ENCODE measurements at regions not wholly inside any gene's neighbourhood (a gene's known extent, or its start where the extent isn't known, plus 50 kb on each side); places are given as distances from the start of the nearest gene placed in this dataset.
"Not testable (repeated sequence)": the region's sequence is repeated elsewhere in the genome, so short reads cannot be mapped to it uniquely, and the experiment has no call there.

DNA sequence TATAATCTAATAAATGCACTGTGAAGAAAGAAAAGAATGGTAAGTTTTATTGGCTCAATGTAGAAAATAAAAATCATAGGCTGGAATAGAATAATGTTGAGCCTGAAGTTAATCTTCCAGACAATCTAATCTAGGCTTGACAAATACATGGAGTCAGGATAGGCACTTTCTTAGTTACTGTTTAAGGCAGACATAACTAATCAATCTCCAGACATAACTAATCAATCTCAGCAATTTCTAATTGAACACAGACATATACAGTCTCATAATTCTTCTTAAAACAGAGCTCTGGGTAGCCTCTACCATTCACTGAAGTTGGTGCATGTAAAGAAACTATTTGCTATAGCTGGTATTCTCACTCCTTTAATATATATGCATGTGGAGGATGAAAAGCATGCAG lies 150.1 kb upstream of the CTAGE1 start:
- Mint-ChIP-seq H3K4me3 (no peak overlapping the region), H3K27ac (no peak overlapping the region), H3K9me3 (no peaks in the 10 kb centered on the region), H3K4me1 (ENCODE audit: low read depth) (no peaks in the 10 kb centered on the region), H3K36me3 (ENCODE audit: low read depth) (no peaks in the 10 kb centered on the region), H3K27me3 (ENCODE audit: insufficient read depth) (peaks cover under 1% of the 10 kb centered on the region)
- intact Hi-C loops (cut with micrococcal nuclease) = loop anchor here (10.0 kb wide), 1 partner anchor 573 kb away; no protein-coding TSS in a partner anchor
- no peak for DNase-seq (ENCODE audit: low spot score)

- H3K4me3 Mint-ChIP-seq = no peak overlapping the region
- DNase-seq (ENCODE audit: low spot score) = no peak
- H3K27ac Mint-ChIP-seq = no peak overlapping the region
- H3K9me3 Mint-ChIP-seq = no peaks in the 10 kb centered on the region
- intact Hi-C loops (cut with micrococcal nuclease) = no loop called here
- no peaks in the 10 kb centered on the region for H3K27me3 Mint-ChIP-seq (ENCODE audit: insufficient read depth)
- no peaks in the 10 kb centered on the region for H3K36me3 Mint-ChIP-seq (ENCODE audit: low read depth)
- no peaks in the 10 kb centered on the region for H3K4me1 Mint-ChIP-seq (ENCODE audit: low read depth)
Measured at GRCh38 chr18:22570492-22570891, 152.8 kb upstream of the CTAGE1 start.

DNA sequence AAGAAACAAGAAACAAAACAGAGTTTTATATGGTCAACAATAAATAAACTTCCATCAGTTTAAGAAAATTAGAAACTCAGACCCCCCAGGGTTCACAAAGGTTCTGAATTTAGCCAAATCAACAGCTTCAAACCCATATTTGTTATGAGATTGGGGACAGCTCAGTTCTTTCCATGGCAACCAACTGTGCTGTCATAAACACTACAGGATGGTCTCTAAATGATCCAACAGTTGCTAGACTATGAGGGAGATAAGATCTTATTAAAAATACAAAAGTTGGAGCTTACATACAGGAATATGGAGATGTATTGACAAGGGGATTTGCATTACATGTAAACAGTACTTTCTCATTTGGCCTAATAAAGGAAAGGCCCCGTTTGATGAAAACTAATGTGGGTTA lies 154.6 kb upstream of the CTAGE1 start:
- no peak for DNase-seq (ENCODE audit: low spot score)
- Mint-ChIP-seq H3K9me3 (no peaks in the 10 kb centered on the region), H3K36me3 (ENCODE audit: low read depth) (no peaks in the 10 kb centered on the region), H3K4me1 (ENCODE audit: low read depth) (no peaks in the 10 kb centered on the region), H3K27ac (no peak overlapping the region), H3K4me3 (no peak overlapping the region), H3K27me3 (ENCODE audit: insufficient read depth) (no peaks in the 10 kb centered on the region)
- intact Hi-C loops (cut with micrococcal nuclease) = no loop called here

DNA sequence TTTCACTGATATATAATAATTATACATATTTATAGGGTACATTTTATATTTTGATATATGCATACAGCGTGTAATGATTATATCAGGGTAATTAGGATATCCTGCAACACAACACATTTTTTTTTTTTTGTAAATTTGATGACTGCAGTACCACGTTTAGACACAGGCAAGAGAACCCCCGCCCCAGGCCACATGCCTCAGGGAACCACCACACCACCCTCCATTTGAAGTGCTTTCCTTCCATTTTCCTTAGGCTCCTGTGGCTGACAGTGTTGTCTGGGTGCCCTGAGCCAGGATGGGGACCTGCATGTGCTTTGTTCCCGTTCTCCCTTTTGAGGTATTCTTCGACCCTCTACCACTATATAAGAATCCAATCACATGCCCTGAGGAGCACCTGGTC lies 161.6 kb upstream of the CTAGE1 start:
- no peak overlapping the region for H3K27ac Mint-ChIP-seq
- H3K4me3 Mint-ChIP-seq = no peak overlapping the region
- no peaks in the 10 kb centered on the region for H3K36me3 Mint-ChIP-seq (ENCODE audit: low read depth)
- no peaks in the 10 kb centered on the region for H3K27me3 Mint-ChIP-seq (ENCODE audit: insufficient read depth)
- intact Hi-C loops (cut with micrococcal nuclease) = no loop called here
- H3K4me1 Mint-ChIP-seq (ENCODE audit: low read depth) = no peaks in the 10 kb centered on the region
- no peak for DNase-seq (ENCODE audit: low spot score)
- no peaks in the 10 kb centered on the region for H3K9me3 Mint-ChIP-seq

DNA sequence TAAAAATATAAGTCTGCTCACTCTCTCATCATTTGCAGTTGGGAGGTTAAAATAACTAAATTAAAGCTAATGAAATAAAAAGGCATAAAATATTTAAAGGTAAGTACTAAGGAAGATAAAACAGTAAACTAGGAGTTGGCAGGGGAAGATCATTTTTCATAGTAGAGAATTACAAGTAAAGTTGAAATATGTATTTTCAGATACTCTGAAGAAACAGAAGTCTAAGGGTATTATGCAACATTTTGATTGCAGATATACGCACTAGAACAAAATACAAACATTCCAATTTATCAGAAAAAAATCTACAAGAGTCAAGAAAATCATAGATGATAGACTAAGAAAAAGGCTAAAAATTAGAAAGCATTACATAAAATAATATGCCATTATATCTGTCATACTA lies 167.6 kb upstream of the CTAGE1 start:
- no peak overlapping the region for H3K27ac Mint-ChIP-seq
- no peaks in the 10 kb centered on the region for H3K36me3 Mint-ChIP-seq (ENCODE audit: low read depth)
- DNase-seq (ENCODE audit: low spot score) = no peak
- no peaks in the 10 kb centered on the region for H3K9me3 Mint-ChIP-seq
- H3K4me1 Mint-ChIP-seq (ENCODE audit: low read depth) = no peaks in the 10 kb centered on the region
- intact Hi-C loops (cut with micrococcal nuclease) = no loop called here
- H3K27me3 Mint-ChIP-seq (ENCODE audit: insufficient read depth) = no peaks in the 10 kb centered on the region
- H3K4me3 Mint-ChIP-seq = no peak overlapping the region

DNA sequence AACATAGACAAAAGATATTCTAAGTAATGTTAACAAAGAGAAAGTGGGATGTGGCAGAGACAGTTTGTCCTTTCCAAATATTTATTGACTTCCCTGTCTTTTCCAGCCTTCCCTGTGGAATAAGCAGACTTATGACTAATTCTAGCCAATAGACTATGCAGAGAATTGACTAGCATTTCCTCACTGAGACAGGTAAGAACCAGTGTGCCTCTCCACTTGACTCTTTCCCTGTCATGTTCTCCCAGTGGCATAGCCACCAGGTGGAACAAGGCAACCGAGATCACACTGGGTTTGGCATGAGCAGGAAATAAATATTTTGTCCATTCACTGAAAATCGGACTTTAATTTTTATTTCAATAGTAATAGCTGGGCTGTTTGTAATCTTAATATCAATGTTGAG lies 168.1 kb upstream of the CTAGE1 start:
- H3K27ac Mint-ChIP-seq = no peak overlapping the region
- H3K27me3 Mint-ChIP-seq (ENCODE audit: insufficient read depth) = no peaks in the 10 kb centered on the region
- intact Hi-C loops (cut with micrococcal nuclease) = no loop called here
- H3K36me3 Mint-ChIP-seq (ENCODE audit: low read depth) = no peaks in the 10 kb centered on the region
- H3K4me3 Mint-ChIP-seq = no peak overlapping the region
- H3K9me3 Mint-ChIP-seq = no peaks in the 10 kb centered on the region
- H3K4me1 Mint-ChIP-seq (ENCODE audit: low read depth) = no peaks in the 10 kb centered on the region
- no peak for DNase-seq (ENCODE audit: low spot score)

DNA sequence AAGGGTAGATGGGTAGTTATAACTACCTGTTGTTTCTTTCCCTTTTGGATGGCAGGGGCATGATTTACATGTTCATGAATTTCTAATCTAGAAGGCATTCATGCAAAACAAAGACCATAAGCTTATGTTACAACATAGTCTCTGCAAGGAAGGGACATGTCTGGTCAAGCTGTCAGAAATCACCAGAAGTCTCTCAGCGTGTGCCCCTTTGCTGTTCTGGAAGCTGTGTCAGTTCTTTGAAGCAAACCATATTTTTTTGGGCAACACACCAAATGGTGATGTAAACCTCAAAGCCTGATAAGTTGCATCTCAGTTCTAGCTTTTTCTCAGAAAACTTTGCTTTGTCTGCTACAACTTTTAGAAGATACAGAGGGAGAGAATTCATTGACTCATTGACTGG lies 173.5 kb upstream of the CTAGE1 start:
- intact Hi-C loops (cut with micrococcal nuclease) = no loop called here
- H3K27ac Mint-ChIP-seq = no peak overlapping the region
- H3K4me3 Mint-ChIP-seq = no peak overlapping the region
- H3K36me3 Mint-ChIP-seq (ENCODE audit: low read depth) = no peaks in the 10 kb centered on the region
- DNase-seq (ENCODE audit: low spot score) = no peak
- no peaks in the 10 kb centered on the region for H3K4me1 Mint-ChIP-seq (ENCODE audit: low read depth)
- H3K27me3 Mint-ChIP-seq (ENCODE audit: insufficient read depth) = no peaks in the 10 kb centered on the region
- no peaks in the 10 kb centered on the region for H3K9me3 Mint-ChIP-seq

DNA sequence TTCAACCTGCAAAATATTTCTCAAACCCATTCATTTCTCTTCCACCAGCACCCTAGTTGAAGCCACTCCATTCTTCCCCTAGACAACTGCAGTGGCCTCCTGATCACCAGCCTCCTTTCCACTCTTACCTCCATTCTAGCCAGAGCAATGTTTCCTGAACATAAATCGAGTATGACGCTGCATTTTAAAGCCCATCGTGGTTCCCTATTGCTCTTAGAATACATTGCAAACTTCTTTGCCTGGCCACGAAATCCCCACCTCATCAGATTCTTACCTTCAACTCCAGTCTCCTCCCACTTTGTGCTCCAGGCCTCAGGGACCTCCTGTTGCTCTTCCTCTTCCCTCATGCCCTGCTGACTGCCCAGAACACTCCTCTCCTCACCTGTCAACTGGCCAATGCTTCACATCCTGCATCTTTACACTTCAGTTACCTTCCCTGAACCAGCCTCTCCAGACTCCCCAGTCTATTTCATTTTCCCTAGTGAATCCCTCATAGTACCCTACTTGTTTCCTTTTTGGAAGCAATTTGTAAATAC lies 176.5 kb upstream of the CTAGE1 start:
- Mint-ChIP-seq H3K36me3 (ENCODE audit: low read depth) (no peaks in the 10 kb centered on the region), H3K9me3 (no peaks in the 10 kb centered on the region), H3K4me3 (no peak overlapping the region), H3K4me1 (ENCODE audit: low read depth) (no peaks in the 10 kb centered on the region), H3K27ac (no peak overlapping the region), H3K27me3 (ENCODE audit: insufficient read depth) (no peaks in the 10 kb centered on the region)
- DNase-seq (ENCODE audit: low spot score) = no peak
- intact Hi-C loops (cut with micrococcal nuclease) = no loop called here

DNA sequence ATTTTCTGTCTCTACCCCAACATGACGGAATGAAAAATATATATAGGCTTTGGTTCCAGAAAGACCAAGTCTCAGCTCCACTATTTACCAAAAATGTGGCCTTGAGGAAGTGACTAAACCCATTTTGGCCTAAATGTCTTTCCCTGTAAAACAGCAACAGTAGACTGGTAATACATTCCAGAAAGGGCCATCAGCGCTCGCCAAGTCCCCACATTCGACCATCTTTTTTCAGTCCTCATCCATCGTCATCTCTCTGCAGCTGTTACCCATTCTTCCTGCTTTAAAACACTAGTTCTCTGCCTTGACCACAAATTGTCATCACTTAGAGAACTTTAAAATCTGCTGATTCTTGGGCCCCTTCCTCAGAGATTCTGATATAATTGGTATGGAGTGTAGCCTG lies 183.8 kb upstream of the CTAGE1 start:
- Mint-ChIP-seq H3K27ac (no peak overlapping the region), H3K36me3 (ENCODE audit: low read depth) (no peaks in the 10 kb centered on the region), H3K9me3 (no peaks in the 10 kb centered on the region), H3K4me1 (ENCODE audit: low read depth) (no peaks in the 10 kb centered on the region), H3K27me3 (ENCODE audit: insufficient read depth) (peaks cover 2% of the 10 kb centered on the region), H3K4me3 (no peak overlapping the region)
- DNase-seq (ENCODE audit: low spot score) = no peak
- intact Hi-C loops (cut with micrococcal nuclease) = no loop called here

DNA sequence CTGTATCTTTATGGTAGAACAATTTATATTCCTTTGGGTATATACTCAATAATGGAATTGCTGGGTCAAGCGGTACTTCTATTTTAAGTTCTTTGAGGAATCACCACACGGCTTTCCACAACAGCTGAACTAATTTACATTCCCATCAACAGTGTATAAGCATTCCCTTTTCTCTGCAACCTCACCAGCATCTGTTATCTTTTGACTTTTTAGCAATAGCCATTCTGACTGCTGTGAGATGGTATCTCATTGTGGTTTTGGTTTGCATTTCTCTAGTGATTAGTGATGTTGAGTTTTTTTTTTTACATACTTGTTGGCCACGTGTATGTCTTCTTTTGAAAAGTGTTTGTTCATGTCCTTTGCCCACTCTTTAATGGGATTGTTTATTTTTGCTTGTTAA lies 184.7 kb upstream of the CTAGE1 start:
- H3K9me3 Mint-ChIP-seq; DNase-seq (ENCODE audit: low spot score); H3K27me3 Mint-ChIP-seq (ENCODE audit: insufficient read depth); H3K4me3 Mint-ChIP-seq; intact Hi-C loops (cut with micrococcal nuclease); H3K36me3 Mint-ChIP-seq (ENCODE audit: low read depth); H3K27ac Mint-ChIP-seq; H3K4me1 Mint-ChIP-seq (ENCODE audit: low read depth): not testable (repeated sequence)

DNA sequence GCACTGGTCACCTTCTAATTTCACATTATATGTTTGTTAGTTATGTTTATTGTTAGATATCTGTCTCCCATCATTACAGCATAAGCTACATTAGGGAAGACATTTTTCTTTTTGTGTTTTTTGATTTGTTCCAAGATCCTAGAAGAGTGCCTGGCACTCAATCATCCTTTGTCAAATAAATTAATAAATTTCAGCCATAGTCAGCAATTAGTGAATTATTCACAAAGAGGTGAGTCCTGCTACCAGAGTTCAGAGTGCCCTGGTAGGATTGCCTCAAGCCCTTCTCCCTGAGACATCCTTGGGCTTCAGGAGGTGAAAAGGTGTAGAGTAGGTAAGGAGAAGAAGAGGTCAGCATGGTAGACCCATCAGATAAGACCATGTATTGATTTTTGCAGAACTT lies 186.2 kb upstream of the CTAGE1 start:
- Mint-ChIP-seq H3K4me3 (no peak overlapping the region), H3K9me3 (no peaks in the 10 kb centered on the region), H3K27ac (no peak overlapping the region), H3K4me1 (ENCODE audit: low read depth) (no peaks in the 10 kb centered on the region), H3K27me3 (ENCODE audit: insufficient read depth) (peaks cover 2% of the 10 kb centered on the region), H3K36me3 (ENCODE audit: low read depth) (no peaks in the 10 kb centered on the region)
- intact Hi-C loops (cut with micrococcal nuclease) = no loop called here
- DNase-seq (ENCODE audit: low spot score) = no peak

DNA sequence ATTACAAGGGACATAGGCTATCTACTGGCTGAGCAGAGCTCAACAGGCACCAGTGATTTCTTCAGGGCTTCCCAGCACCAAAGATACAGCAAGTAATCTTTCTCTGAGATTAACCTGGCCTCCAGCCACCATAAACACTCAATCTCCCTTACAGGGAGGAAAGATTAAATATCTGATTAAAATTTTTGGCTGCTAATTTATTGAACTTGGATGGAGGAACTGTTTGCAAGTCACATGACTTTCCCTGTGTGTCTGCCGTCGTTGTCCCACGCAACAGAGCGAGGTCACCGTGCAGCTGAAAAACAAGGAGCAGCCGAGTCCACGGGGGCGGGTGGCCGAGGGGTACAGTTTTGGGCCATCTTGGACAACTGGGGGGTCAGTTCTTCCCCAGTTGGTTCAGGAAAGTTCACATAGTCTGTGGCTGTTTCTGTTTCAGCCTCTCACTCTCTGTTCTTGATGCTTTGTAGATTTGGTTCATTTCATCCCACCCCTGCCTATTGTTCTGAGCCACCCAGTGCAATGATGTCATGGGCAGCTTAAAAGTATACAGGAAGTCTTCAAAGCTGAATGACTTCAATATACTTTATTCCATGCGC lies 186.8 kb upstream of the CTAGE1 start:
- Mint-ChIP-seq H3K4me3 (no peak overlapping the region), H3K4me1 (ENCODE audit: low read depth) (no peaks in the 10 kb centered on the region), H3K27ac (no peak overlapping the region), H3K27me3 (ENCODE audit: insufficient read depth) (peaks cover 2% of the 10 kb centered on the region), H3K9me3 (no peaks in the 10 kb centered on the region), H3K36me3 (ENCODE audit: low read depth) (no peaks in the 10 kb centered on the region)
- DNase-seq (ENCODE audit: low spot score) = no peak
- intact Hi-C loops (cut with micrococcal nuclease) = no loop called here

- Mint-ChIP-seq H3K36me3 (ENCODE audit: low read depth) (no peaks in the 10 kb centered on the region), H3K27me3 (ENCODE audit: insufficient read depth) (peaks cover 2% of the 10 kb centered on the region), H3K4me1 (ENCODE audit: low read depth) (no peaks in the 10 kb centered on the region), H3K27ac (no peak overlapping the region), H3K4me3 (no peak overlapping the region), H3K9me3 (no peaks in the 10 kb centered on the region)
- DNase-seq (ENCODE audit: low spot score) = no peak
- intact Hi-C loops (cut with micrococcal nuclease) = no loop called here
Measured at GRCh38 chr18:22604986-22605421, 187.3 kb upstream of the CTAGE1 start.

GRCh38 chr18:22605736-22606135 lies 188.0 kb upstream of the CTAGE1 start:
- Mint-ChIP-seq H3K4me3 (no peak overlapping the region), H3K27me3 (ENCODE audit: insufficient read depth) (peaks cover 2% of the 10 kb centered on the region), H3K27ac (no peak overlapping the region), H3K9me3 (no peaks in the 10 kb centered on the region), H3K36me3 (ENCODE audit: low read depth) (no peaks in the 10 kb centered on the region), H3K4me1 (ENCODE audit: low read depth) (no peaks in the 10 kb centered on the region)
- DNase-seq (ENCODE audit: low spot score) = no peak
- intact Hi-C loops (cut with micrococcal nuclease) = no loop called here

Data from activated T-helper 1 cell treated with anti-CD3 and anti-CD28 coated beads, Interleukin-12 subunit alpha, Interleukin-12 subunit beta, Interleukin-2, Interleukin-4 antibody, amounts not matched to agents 30 ng/mL and 10 ng/mL and 1 ng/mL, durations not matched to agents 14 hours and 24 hours and 36 hours (primary cell).